ENCODE measurements at regions not wholly inside any gene's neighbourhood (a gene's known extent, or its start where the extent isn't known, plus 50 kb on each side); places are given as distances from the start of the nearest gene placed in this dataset.

- no peak for TF ChIP-seq EZH2 (IDR thresholded peaks at IDR 0.05; ENCODE audit: borderline replicate concordance, low read length)
- TF ChIP-seq, protein P1, sequence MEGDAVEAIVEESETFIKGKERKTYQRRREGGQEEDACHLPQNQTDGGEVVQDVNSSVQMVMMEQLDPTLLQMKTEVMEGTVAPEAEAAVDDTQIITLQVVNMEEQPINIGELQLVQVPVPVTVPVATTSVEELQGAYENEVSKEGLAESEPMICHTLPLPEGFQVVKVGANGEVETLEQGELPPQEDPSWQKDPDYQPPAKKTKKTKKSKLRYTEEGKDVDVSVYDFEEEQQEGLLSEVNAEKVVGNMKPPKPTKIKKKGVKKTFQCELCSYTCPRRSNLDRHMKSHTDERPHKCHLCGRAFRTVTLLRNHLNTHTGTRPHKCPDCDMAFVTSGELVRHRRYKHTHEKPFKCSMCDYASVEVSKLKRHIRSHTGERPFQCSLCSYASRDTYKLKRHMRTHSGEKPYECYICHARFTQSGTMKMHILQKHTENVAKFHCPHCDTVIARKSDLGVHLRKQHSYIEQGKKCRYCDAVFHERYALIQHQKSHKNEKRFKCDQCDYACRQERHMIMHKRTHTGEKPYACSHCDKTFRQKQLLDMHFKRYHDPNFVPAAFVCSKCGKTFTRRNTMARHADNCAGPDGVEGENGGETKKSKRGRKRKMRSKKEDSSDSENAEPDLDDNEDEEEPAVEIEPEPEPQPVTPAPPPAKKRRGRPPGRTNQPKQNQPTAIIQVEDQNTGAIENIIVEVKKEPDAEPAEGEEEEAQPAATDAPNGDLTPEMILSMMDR (IDR thresholded peaks at IDR 0.05; ENCODE audit: low read length) = no peak
Measured at GRCh38 chr15:37206690-37207089, 106.3 kb upstream of the MEIS2 start.
